ENCODE measurements at regions not wholly inside any gene's neighbourhood (a gene's known extent, or its start where the extent isn't known, plus 50 kb on each side); places are given as distances from the start of the nearest gene placed in this dataset.
A peak's percentile ranks its signal among the peaks of the same experiment; 100 is the strongest.

DNA sequence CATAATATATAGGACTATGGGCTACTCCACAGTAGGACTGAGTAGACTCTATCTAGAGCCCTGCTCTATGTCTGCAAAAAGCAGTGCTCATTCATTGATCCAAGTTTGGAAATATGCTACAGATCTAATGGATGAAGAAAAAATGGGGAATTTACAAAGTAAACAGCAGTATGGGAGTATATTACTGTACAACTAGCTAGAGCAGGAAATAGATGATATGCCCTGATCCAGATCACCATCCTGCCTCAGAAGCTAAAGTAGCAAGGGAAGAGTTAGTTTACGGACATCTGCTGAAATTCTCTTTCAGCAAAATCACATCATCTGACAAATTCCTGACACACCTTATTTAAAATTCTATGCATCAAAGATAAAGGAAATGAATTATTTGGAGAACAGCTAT, 168.2 kb upstream of the SEMA3A start:
- TF ChIP-seq, protein P1, sequence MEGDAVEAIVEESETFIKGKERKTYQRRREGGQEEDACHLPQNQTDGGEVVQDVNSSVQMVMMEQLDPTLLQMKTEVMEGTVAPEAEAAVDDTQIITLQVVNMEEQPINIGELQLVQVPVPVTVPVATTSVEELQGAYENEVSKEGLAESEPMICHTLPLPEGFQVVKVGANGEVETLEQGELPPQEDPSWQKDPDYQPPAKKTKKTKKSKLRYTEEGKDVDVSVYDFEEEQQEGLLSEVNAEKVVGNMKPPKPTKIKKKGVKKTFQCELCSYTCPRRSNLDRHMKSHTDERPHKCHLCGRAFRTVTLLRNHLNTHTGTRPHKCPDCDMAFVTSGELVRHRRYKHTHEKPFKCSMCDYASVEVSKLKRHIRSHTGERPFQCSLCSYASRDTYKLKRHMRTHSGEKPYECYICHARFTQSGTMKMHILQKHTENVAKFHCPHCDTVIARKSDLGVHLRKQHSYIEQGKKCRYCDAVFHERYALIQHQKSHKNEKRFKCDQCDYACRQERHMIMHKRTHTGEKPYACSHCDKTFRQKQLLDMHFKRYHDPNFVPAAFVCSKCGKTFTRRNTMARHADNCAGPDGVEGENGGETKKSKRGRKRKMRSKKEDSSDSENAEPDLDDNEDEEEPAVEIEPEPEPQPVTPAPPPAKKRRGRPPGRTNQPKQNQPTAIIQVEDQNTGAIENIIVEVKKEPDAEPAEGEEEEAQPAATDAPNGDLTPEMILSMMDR (IDR thresholded peaks at IDR 0.05; ENCODE audit: unreplicated experiment in 3 of 3), result no peak
- no peak overlapping the region for H3K27ac Mint-ChIP-seq
- peaks cover 3% of the 10 kb centered on the region for H3K9me3 Mint-ChIP-seq
- no peaks in the 10 kb centered on the region for H3K36me3 Mint-ChIP-seq (ENCODE audit: low read depth)
- H3K27me3 Mint-ChIP-seq (ENCODE audit: low read depth), result no peaks in the 10 kb centered on the region
- H3K4me3 Mint-ChIP-seq, result no peak overlapping the region
- H3K4me1 Mint-ChIP-seq, result no peaks in the 10 kb centered on the region

DNA sequence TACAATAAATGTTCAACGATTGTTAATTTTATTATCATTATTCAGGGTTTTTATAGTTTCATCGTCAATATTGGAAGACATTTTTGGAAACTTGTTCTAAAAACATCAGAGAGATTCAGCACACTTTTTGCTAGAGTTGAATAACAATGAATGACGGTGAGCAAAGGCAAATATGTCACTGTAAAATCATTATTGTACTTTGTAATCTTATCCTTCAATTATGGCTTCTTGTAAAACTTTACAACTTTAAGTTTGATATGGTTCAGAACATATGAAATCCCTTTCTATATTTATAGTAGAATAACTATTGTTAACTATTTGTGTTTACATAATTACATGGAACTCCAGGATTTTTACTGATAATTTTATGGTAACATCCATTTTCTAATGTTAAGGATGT, 167.8 kb upstream of the SEMA3A start:
- TF ChIP-seq, protein P1 (IDR thresholded peaks at IDR 0.05; ENCODE audit: unreplicated experiment in 3 of 3), result no peak
- H3K27me3 Mint-ChIP-seq (ENCODE audit: low read depth), result no peaks in the 10 kb centered on the region
- no peak overlapping the region for H3K4me3 Mint-ChIP-seq
- no peak overlapping the region for H3K27ac Mint-ChIP-seq
- H3K9me3 Mint-ChIP-seq, result peaks cover 3% of the 10 kb centered on the region
- H3K4me1 Mint-ChIP-seq, result no peaks in the 10 kb centered on the region
- no peaks in the 10 kb centered on the region for H3K36me3 Mint-ChIP-seq (ENCODE audit: low read depth)

DNA sequence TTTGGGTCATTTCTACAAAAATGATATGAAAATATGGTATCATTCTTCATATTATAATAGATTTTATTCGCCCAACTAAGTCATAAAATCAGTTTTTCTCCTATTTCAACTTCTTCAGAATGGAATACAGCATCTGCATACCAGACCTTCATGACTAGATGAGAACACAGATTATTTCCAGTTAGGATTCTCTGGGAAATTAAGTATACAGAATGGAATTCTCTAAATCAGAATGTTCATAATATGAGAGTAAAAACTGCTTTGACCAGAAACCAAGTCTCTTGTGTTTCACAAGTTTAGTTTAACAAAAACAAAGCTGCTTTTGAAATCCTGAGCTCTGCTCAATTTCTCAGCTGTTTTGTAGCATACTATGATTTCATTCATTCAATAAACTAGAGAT, 160.3 kb upstream of the SEMA3A start:
- Mint-ChIP-seq H3K9me3 (peaks cover 3% of the 10 kb centered on the region), H3K27ac (no peak overlapping the region), H3K36me3 (ENCODE audit: low read depth) (no peaks in the 10 kb centered on the region), H3K4me1 (no peaks in the 10 kb centered on the region), H3K27me3 (ENCODE audit: low read depth) (no peaks in the 10 kb centered on the region), H3K4me3 (no peak overlapping the region)
- TF ChIP-seq, protein P1 (IDR thresholded peaks at IDR 0.05; ENCODE audit: unreplicated experiment in 3 of 3), result no peak

- Mint-ChIP-seq H3K27me3 (ENCODE audit: low read depth) (no peaks in the 10 kb centered on the region), H3K4me1 (no peaks in the 10 kb centered on the region), H3K4me3 (no peak overlapping the region), H3K36me3 (ENCODE audit: low read depth) (no peaks in the 10 kb centered on the region), H3K9me3 (peaks cover 3% of the 10 kb centered on the region), H3K27ac (no peak overlapping the region)
- TF ChIP-seq, protein P1 (IDR thresholded peaks at IDR 0.05; ENCODE audit: unreplicated experiment in 3 of 3), result no peak
Observed at GRCh38 chr7:84354030-84354429, 159.4 kb upstream of the SEMA3A start.

- H3K4me1 Mint-ChIP-seq, result peaks cover 22% of the 10 kb centered on the region
- no peak overlapping the region for H3K4me3 Mint-ChIP-seq
- peak overlapping the region in 2 of 3 experiments; percentile 42 to 48 for H3K27ac Mint-ChIP-seq
- no peaks in the 10 kb centered on the region for H3K9me3 Mint-ChIP-seq
- TF ChIP-seq, protein P1 (IDR thresholded peaks at IDR 0.05; ENCODE audit: unreplicated experiment in 3 of 3), result no peak
- H3K27me3 Mint-ChIP-seq (ENCODE audit: low read depth), result no peaks in the 10 kb centered on the region
- H3K36me3 Mint-ChIP-seq (ENCODE audit: low read depth), result no peaks in the 10 kb centered on the region
Observed at GRCh38 chr7:84339306-84339705, 144.7 kb upstream of the SEMA3A start.

- Mint-ChIP-seq H3K36me3 (ENCODE audit: low read depth) (no peaks in the 10 kb centered on the region), H3K27ac (no peak overlapping the region), H3K4me1 (peaks cover 22% of the 10 kb centered on the region), H3K27me3 (ENCODE audit: low read depth) (no peaks in the 10 kb centered on the region), H3K9me3 (no peaks in the 10 kb centered on the region), H3K4me3 (no peak overlapping the region)
- TF ChIP-seq, protein P1 (IDR thresholded peaks at IDR 0.05; ENCODE audit: unreplicated experiment in 3 of 3), result no peak
Observed at GRCh38 chr7:84337429-84337828, 142.8 kb upstream of the SEMA3A start.

All from nephron (organoid).